NCI-H446 (cell line): ENCODE measurements at regions not wholly inside any gene's neighbourhood (a gene's known extent, or its start where the extent isn't known, plus 50 kb on each side); places are given as distances from the start of the nearest gene placed in this dataset.
"Not testable (repeated sequence)": the region's sequence is repeated elsewhere in the genome, so short reads cannot be mapped to it uniquely, and the experiment has no call there.

Experiments
- DNase-seq, 2 experiments: peaks; one replicate each; lab custom pipeline; 2025; lab: John Stamatoyannopoulos, UW

DNA sequence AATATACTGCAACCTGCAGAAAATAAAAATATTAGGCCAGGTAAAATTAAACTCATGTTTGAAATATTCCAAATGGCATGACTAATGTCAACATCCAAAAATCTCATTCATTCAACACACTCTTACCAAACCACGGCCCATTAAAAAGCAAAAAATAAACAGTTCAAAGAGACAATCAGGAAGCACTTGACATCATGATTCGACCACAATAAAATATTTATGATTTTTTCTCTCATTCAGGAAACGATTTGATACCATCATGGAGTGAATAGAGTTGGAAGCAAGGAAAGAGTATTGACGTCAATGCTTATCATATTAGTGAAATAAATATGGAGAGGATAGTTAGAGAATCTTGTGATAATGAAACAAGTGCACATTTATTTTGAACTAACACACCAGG is 354.1 kb downstream of the KCNJ2 start:
- DNase-seq: no peak

DNA sequence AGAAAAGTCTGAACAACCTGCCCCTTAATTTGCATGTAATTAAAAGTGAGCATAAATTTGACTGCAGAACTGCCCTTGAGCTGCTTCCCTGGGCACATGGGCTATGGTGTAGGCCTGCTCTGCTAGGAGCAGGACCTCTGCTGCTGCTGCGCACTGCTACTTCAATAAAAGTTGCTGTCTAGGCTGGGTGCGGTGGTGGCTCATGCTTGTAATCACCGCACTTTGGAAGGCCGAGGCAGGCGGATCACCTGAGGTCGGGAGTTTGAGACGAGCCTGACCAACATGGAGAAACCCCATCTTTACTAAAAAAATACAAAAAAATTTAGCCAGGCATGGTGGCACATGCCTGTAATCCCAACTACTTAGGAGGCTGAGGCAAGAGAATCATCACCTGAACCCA is 355.7 kb downstream of the KCNJ2 start:
- DNase-seq: not testable (repeated sequence)

DNA sequence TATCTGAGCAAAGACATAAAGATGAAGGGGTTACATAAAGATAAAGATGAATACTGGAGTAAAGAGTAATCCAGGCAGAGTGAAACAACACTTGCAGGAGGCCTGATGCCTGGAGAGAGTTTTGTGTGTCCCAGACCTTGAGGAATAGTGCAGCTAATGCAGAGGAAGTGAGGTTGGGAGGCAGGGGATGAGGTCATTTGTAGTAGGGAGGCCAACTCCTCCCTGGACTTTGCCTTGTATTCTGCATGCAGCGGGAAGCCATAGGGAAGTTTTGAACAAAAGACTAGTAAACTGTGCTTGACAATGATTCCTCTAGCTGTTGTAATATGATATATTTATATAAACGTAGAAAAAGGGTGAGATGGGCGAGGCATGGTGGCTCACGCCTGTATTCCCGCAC is 356.6 kb downstream of the KCNJ2 start:
- no peak for DNase-seq

DNA sequence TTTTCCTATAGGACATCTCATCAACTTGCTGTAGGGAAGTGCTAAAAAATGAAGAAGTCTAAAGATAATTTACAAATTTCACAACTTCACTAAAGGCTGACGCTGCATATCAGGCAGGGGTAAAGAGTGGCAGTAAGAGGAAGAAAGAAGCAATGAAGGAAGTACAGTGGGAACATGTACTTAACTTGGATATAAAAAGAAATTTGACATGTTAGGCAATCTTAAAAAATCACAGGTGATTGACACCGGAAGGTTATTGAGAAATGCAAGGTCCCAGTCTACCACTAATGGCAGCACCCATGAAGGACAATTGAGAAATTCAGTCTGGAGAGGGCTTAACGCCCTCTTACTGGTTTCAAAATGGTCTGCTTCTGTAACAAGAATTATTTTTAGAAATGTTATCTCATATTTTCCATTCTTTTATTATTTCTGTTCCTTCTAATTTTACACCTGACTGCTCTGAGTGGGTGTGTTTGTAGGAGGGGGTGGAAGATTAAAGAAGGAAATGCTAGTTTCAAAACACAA is 358.1 kb downstream of the KCNJ2 start:
- DNase-seq: no peak

DNA sequence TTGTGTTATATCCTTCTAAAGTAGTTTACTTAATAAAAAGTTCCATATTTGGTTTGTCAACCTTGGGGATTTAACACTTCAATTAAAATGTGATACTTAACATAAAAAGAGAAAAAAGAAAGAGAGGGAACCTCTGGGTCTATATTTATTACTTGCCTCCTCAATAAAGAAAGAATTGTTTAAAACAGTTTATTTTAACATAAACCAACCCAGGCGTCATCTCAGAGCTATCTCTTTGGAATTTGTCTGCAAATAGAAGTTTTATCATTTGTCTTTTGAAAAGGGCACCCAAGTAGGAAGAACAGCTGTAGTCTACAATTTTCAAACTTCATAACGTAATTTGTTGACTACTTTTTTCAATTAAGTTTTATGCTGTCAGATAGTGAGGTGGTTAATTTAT is 364.1 kb downstream of the KCNJ2 start:
- no peak for DNase-seq

DNA sequence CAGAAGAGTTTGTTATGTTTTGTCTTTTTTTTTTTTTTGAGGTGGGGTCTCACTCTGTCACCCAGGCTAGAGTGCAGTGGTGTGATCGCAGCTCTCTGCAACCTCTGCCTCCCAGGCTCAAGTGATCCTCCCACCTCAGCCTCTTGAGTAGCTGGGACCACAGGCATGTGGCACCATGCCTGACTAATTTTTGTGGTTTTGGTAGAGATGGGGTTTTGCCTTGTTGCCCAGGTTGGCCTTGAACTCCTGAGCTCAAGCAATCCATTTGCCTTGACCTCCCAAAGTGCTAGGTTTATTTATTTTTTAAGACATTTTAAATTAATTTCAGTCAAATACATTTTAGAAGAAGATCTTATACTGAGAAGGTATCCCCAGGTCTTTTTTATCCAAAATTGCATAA is 366.7 kb downstream of the KCNJ2 start:
- DNase-seq: no peak

DNA sequence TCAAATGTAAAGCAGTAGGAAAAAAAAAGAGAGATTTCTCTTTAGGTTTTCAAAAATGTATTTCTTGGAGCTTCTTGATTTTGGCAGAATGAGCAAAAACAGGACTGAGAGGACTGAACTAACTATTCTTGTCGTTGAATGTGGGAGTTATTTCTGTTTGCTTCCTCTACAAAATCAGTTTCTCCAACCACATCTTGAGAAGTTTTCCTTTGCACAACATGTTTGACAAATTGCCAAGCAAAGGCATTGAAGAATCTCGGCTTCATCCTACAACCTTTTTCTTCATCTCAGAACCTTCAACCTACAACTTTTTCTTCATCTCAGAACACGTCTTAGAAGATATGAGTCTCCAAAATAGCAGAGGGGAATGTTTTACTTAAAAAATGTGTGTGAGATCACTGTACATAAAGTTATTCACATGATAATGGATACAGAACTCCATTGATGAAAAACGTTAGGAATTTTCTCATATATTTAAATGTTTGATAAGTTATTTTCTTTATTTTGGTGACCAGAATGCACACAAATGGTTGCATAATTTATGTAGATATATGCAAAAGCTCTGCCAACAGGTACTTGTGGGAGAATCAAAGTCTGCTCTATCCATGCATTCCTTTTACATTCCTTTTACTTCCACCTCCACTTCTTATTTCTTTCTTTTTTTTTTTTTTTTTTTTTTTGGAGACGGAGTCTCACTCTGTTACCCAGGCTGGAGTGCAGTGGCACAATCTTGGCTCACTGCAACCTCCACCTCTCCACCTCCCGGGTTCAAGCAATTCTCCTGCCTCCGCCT is 370.0 kb downstream of the KCNJ2 start:
- no peak for DNase-seq

DNA sequence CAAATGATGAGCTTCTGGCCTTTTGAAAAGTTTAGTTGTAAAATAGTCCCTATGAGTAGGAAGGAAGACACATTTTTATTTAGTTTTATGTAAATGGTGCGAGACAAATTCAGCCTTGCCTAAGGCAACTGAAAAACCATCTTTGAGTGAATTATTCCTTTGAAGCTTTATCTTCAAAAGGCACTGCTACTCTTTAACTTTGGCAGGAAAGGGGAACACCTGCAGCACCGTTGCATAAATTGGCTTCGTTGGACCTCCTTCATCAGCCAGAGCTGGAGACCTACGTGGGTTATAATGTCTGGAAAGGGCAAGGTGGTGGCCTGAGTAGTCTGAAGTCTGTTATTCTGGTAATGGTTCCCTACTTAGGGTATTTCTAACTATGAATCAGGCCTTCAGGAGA is 373.5 kb downstream of the KCNJ2 start:
- no peak for DNase-seq

DNA sequence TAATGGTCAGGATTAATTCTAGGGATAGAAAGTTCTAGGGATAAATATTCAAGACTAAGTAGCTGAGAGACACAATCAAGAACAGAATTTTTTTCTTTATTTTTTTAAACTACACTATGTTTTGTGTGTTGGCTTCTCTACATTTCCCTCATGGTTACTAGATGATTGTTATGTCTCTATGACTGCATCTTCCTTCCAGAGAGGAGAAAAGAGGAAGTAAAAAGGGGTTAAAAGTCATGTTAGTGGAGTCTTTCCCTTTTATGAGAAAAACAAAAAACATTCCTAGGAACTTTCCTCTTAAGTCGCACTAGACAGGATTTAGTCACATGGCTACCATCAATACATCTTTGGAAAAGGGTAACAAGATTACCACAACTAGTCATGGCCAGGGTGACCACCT is 375.0 kb downstream of the KCNJ2 start:
- DNase-seq: no peak

DNA sequence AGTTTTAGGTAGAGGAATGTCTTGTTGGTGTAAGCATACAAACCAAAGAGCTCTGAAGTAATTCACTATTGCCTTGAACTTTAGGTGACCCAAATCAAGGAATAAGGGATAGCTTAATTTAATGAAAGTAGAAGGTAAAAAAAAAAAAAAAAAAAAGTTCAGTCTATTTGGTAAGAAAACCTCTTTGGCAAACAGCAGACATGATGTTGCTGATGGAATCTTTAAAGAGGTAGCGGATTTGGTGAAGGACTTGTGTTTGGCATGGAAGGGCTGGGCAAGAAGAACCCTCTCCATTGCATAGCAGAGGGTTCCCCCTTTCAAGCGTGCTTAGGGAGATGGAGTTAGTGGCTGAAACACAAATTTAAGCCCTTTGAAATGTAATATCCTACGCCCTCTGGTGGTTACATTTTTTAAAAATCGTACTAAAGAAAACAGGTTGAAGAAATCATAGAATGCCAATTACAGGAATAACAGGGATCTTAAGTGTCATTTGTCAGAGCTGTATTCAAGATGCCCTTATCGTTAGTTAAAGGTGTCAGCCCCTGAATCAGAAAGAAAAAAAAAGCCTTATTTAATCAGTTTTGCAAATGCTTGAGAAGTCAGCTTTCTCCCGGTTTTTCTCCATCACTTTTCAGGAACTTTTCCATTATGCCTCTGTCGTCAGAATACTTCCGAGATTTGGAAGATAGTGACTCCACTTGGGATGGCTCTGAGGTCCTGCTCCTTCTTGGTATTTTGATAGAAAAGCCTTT is 383.1 kb downstream of the KCNJ2 start:
- DNase-seq: peak; percentile 40 to 75

DNA sequence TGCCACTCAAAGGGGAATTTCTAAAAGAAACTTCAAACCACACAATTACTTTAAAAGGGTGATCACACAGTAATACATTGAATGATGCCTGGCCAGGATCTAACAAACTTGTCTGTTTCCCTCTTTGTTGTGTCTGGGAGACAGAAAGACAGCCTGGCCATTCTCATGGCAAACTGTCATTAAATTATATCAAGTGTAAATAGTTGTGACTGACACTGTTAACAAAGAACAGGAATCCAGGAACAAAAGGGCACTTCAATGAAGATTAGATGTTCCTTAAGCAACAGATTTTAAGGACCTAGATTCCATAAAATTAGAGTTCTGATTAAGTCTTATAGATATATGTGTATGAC is 383.6 kb downstream of the KCNJ2 start:
- no peak for DNase-seq

DNA sequence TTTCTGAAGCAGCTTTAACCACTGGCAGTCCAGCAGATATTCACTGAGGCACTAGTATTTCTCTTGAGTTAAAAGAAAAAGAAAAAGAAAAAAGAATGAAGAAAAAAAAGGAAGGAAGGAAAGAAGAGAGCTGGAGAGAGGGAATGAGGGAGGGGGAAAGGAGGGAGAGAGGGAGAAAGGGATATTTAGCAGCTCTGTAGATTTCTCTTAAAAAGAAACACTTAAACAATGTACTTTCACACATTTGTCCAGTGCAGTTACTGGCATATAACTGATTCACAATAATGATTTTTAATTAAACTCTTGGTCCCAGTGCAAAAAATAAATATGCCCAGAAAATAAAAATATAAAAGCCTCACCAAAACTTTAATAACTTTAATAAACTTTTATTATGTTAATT is 386.4 kb downstream of the KCNJ2 start:
- DNase-seq: no peak

DNA sequence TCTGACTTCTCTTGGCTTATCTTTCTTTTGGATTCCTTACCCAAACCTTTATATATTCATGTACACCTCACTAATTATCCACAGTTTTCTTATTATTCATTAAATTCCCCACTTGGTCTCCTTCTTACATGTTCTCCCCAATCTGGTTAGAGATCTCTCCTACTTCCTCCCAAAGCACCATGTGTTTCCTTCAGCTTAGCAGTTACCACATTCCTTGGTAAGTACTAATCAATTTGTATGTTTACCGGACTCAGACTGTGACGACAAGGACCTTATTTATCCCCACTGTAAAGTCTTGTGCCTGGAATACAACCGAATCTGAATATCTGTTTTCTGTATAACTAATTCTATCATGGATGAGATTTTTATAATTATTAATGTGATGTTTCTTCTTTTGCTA is 389.5 kb downstream of the KCNJ2 start:
- no peak for DNase-seq

DNA sequence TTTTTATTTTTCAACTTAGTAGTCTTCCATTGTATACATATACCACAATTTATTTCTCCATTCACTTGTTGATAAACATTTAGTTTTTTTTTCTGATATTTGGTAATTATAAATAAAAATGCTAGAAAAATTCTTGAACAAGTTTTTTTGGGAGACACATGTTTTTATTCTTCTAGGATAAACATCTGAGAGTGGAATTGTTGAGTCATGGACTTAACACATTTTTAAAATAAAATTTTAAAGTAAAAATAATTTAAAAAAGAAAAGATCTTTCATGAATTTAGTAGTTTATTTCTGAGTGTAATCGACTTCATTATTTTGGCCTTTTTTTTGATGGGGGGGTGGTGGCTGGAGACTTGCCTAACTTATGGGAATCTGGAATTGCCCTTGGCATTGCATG is 391.1 kb downstream of the KCNJ2 start:
- no peak for DNase-seq

DNA sequence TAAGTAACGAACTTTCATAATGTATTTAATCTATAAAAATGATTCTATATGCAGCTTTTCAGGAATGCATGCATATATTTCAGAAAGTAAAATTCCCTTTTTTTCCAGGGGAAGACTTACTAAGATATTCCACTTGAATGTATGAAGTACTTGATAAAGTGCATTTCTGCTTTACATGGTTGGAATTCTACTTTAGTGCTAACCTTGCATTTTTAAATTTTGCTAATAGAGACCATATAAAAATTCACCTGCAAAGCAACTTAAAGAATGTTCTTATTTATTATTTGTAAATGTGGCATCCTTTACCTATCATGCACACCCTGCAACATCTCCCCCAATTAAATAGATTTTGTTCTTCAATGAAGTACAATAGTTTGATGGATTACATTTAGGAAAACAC is 392.8 kb downstream of the KCNJ2 start:
- no peak for DNase-seq

DNA sequence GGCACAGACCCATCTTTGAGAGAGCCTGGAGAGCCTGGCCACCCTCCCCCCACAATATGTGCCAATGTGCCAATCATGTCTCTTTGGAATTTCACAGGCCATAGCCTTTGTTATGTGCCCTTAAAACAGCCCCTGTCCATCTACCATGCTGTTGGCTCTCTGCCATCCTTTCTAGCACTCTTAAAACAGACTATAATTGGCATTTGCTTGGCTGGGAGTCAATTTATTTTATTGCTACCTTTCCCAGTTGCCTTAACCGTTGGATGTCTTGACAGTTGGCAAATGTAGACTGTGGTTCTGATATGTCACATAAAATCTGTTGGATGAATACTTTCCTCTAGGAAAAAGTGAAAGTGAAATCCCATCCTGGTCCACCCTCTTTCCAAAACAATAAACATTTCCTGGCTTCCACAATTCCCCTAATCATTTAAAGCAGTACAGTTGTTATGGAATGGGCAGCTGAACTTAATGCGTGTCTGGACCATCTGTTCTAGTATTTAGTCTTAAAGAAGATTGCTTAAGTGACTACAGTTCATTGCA is 394.0 kb downstream of the KCNJ2 start:
- DNase-seq: peak; percentile 87 to 92

DNA sequence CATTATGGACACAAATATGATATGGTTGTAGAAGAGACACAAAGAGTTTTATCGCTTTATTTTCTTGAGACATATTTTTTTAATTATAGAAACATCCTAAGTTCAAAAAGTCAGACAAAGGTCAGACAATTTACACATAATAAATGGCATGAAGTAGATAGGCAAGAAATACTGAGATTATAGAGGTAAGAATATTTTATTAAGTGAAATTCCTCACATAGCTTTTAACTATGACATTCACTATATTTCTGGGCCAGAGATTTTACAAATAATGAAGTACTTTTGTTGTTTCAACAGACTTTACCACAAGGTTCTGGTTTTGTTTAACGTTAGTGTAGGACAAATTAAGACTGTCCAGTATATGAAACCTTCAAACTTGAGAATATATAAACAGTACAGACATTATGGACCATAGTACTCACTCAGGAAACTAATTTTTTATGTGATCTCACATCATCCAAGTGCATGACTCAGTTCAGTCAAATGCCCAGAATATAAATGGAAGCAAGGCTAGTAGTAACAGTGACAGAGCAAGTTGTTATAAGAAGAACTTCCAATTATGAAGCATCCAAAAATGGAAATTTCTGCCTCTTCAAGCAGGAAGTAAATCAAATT is 394.8 kb downstream of the KCNJ2 start:
- no peak for DNase-seq

DNA sequence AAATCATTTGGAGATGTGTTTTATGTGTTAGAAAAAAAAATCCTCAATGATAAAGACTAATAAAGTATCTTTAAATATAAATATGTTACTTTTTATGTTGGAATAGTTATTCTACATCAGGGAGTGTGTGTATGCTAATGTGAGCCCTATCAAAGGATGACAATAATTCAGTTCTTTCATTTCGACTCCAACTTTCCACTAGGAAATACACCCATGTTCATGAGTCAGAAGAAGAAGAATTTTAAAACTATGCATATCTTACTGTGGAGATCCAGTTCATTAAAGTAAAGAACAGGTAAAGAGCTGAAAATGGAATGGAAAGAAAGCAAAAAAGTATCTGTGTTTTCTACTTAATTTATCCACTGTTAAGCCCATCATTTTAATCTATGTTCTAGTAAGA is 399.8 kb downstream of the KCNJ2 start:
- DNase-seq: no peak

DNA sequence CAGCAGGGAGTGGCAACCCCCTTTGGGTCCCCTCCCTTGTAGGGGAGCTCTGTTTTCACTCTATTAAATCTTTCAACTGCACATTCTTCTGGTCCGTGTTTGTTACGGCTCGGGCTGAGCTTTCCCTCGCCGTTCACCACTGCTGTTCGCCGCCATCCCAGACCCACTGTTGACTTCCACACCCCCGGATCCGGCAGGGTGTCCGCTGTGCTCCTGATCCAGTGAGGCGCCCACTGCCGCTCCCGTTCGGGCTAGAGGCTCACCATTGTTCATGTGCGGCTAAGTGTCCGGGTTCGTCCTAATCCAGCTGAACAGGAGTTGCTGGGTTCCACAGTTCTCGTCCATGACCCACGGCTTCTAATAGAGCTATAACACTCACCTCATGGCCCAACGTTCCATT is 408.1 kb downstream of the KCNJ2 start:
- no peak for DNase-seq

DNA sequence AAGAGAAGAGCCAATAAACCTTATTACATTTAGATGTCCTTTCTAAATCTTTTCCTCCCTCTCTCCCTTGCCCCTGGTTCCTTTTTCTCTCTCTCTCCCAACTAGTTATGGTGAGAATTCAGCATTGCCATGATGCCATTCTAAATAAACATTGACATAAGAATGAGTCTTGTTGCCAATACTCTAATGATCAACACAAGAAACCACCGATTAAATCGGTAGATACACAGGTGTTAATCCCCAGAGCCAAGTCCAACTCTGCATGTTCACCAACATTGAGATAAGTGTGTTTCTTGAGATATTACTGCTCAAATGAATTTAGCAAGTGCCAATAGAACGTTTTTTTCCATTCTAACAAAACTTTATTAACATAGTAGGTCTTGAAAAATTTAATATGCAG is 412.1 kb downstream of the KCNJ2 start:
- DNase-seq: no peak

DNA sequence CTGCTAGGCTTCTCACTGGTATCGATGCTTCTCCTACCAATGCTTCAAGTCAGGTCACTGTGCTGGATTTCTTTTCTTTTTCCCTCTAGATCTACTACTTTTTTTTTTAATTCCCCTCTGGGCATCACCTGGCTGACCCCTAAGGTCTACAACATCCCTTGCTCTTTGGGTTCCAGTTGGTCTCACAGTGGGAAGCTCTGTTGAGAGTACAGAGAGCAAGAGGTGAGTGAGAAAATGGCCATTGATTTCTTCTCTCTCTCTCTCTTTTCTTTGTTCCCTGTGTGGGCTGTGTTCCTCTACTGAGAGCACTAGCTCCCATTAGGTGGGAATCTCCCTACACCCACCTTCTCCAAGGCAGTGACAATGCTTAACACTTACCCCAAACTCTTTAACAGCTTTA is 413.4 kb downstream of the KCNJ2 start:
- no peak for DNase-seq

DNA sequence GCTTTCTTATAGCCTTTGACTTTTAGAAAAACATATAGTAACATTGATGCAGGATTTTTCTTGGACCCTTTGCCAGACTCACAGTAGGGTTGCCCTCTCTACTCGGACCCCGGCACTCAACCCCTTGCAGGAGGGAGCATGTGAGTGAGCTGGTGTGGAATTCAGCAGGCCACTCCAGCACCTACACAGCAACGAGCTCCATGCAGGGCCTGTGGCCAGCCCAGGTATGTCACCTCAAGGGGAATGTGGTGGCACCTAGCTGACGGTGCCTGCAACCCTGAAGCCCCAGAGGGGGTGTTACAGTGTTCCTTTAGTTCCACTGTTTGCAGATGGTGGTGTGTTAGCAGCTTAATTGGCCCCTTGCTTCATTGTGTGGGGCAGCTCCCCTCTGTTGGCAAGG is 414.9 kb downstream of the KCNJ2 start:
- DNase-seq: no peak

DNA sequence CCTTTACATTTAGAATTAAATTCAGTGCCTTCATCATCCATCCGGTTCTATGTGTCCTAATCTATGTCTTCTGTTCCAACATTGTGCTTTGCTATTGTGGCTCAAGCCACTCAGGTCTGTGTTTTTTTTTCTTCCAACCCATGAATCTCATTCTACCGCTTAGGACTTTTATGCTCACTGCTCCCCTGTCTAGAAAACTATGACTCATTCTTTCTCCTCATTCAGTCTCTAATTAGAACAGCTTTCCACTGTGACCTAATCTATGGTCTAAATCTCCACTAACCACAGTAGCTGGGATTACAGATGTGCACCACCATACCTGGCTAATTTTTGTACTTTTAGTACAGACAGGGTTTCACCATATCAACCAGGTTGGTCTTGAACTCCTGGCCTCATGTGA is 418.7 kb downstream of the KCNJ2 start:
- peak; percentile 34 to 41 for DNase-seq
